ENCODE measurements at regions not wholly inside any gene's neighbourhood (a gene's known extent, or its start where the extent isn't known, plus 50 kb on each side); places are given as distances from the start of the nearest gene placed in this dataset.

GRCh38 chr12:39240587-39240986, 202.3 kb downstream of the KIF21A start:
- TF ChIP-seq CTCF (IDR thresholded peaks at IDR 0.05), result no peak
- TF ChIP-seq POLR2A (IDR thresholded peaks at IDR 0.05), result no peak
